Liver (tissue), 8 donors: ENCODE measurements at regions not wholly inside any gene's neighbourhood (a gene's known extent, or its start where the extent isn't known, plus 50 kb on each side); places are given as distances from the start of the nearest gene placed in this dataset.

Experiments used
- DNase-seq: peaks from one replicate; pipeline ENCODE4 v3.0.0-alpha.2; 2017; ENCODE audit warnings: low spot score
- H3K27ac ChIP-seq, 2 donors: one replicate each; pipeline ENCODE4 v1.7.0; 2013; ENCODE audit warnings: inconsistent platforms in 2 of 2, low read length in 2 of 2, control low read depth in 1 of 2, low read depth in 1 of 2, mild to moderate bottlenecking in 1 of 2
- H3K27me3 ChIP-seq, 4 donors: one replicate each; pipeline versions ENCODE4 v1.6.1 to v1.7.0; 2013; ENCODE audit warnings: low read length in 3 of 4, inconsistent platforms in 1 of 4, mild to moderate bottlenecking in 1 of 4, moderate library complexity in 1 of 4; ENCODE audit not compliant: control insufficient read depth in 4 of 4, insufficient read depth in 4 of 4
- H3K36me3 ChIP-seq, 4 donors: one replicate each; pipeline versions ENCODE4 v1.6.1 to v1.7.0; 2013; ENCODE audit warnings: low read length in 3 of 4, mild to moderate bottlenecking in 3 of 4, low read depth in 1 of 4, moderate library complexity in 1 of 4; ENCODE audit not compliant: control insufficient read depth in 4 of 4, insufficient read depth in 3 of 4
- H3K4me1 ChIP-seq, 4 donors: one replicate each; pipeline versions ENCODE4 v1.6.1 to v1.7.0; 2013; ENCODE audit warnings: low read length in 3 of 4, mild to moderate bottlenecking in 3 of 4, moderate library complexity in 1 of 4; ENCODE audit not compliant: control insufficient read depth in 4 of 4, insufficient read depth in 4 of 4
- H3K4me3 ChIP-seq, 3 donors: one replicate each; pipeline versions ENCODE4 v1.6.1 to v1.7.0; 2013; ENCODE audit warnings: low read length in 3 of 3, control low read depth in 1 of 3, low read depth in 1 of 3, mild to moderate bottlenecking in 1 of 3
- H3K9ac ChIP-seq, 2 donors: one replicate each; pipeline ENCODE4 v1.7.0; 2013; ENCODE audit warnings: low read length in 2 of 2, mild to moderate bottlenecking in 2 of 2, moderate library complexity in 2 of 2, control low read depth in 1 of 2, low read depth in 1 of 2
- H3K9me3 ChIP-seq, 4 donors: one replicate each; pipeline versions ENCODE4 v1.6.1 to v1.7.0; 2013; ENCODE audit warnings: low read length in 3 of 4; ENCODE audit not compliant: control insufficient read depth in 4 of 4
- FOXA1 ChIP-seq: IDR thresholded peaks from 2 replicates; pipeline ENCODE4 v1.6.1; 2016; ENCODE audit warnings: antibody characterized with exemption
- FOXA2 ChIP-seq: IDR thresholded peaks from 2 replicates; pipeline ENCODE4 v1.6.1; 2016; ENCODE audit warnings: antibody characterized with exemption
- HNF4A ChIP-seq, 2 donors: conservative IDR thresholded peaks; 2 replicates each; pipeline ENCODE4 v1.6.1; 2016; ENCODE audit warnings: antibody characterized with exemption in 2 of 2, mild to moderate bottlenecking in 2 of 2
- HNF4G ChIP-seq: IDR thresholded peaks from 2 replicates; pipeline ENCODE4 v1.6.1; 2016; ENCODE audit warnings: antibody characterized with exemption
- JUND ChIP-seq, 2 donors: IDR thresholded peaks; 2 replicates each; pipeline ENCODE4 v1.6.1; 2016; ENCODE audit warnings: antibody characterized with exemption in 2 of 2
- NR2F2 ChIP-seq: IDR thresholded peaks from 2 replicates; pipeline ENCODE4 v1.6.1; 2016; ENCODE audit warnings: antibody characterized with exemption
- RAD21 ChIP-seq, 2 donors: IDR thresholded peaks; 2 replicates each; pipeline ENCODE4 v1.6.1; 2016; ENCODE audit warnings: antibody characterized with exemption in 2 of 2, mild to moderate bottlenecking in 2 of 2
- REST ChIP-seq: IDR thresholded peaks from 2 replicates; pipeline ENCODE4 v1.6.1; 2016; ENCODE audit warnings: antibody characterized with exemption, mild to moderate bottlenecking
- SP1 ChIP-seq: IDR thresholded peaks from 2 replicates; pipeline ENCODE4 v1.6.1; 2018; ENCODE audit warnings: antibody characterized with exemption, mild to moderate bottlenecking
- YY1 ChIP-seq: IDR thresholded peaks from 2 replicates; pipeline ENCODE4 v1.6.1; 2016; ENCODE audit warnings: antibody characterized with exemption, mild to moderate bottlenecking
- WGBS: extraction: QIAGEN DNeasy Blood & Tissue Kit; methylation state at CpG from one replicate; pipeline ENCODE4 v1.1.7; 2013; 5-methylcytosine and 5-hydroxymethylcytosine counted together
- TF ChIP-seq, protein P1 (sequence below): IDR thresholded peaks from 2 replicates; pipeline ENCODE4 v1.6.1; 2016; ENCODE audit warnings: antibody characterized with exemption
- TF ChIP-seq, protein P2 (sequence below): fragments of 150-350 bp; IDR thresholded peaks from 2 replicates; pipeline ENCODE4 v1.5.1; 2017; ENCODE audit warnings: improper control_type of control experiment, low read depth, low read length; ENCODE audit not compliant: missing input control
- donor health status: healthy.
- donor health status: healthy.
- donor health status: healthy.
- donor health status: healthy.
- donor health status: healthy.

GRCh38 chr3:180466401-180467011 lies 135.5 kb upstream of the TTC14 start:
- no peak for TF ChIP-seq SP1
- TF ChIP-seq HNF4A (conservative IDR thresholded peaks at IDR 0.05), result no peak
- TF ChIP-seq, protein P1, sequence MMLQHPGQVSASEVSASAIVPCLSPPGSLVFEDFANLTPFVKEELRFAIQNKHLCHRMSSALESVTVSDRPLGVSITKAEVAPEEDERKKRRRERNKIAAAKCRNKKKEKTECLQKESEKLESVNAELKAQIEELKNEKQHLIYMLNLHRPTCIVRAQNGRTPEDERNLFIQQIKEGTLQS, result no peak
- TF ChIP-seq RAD21 (IDR thresholded peaks at IDR 0.05), result no peak
- TF ChIP-seq NR2F2, result no peak
- TF ChIP-seq, protein P2, sequence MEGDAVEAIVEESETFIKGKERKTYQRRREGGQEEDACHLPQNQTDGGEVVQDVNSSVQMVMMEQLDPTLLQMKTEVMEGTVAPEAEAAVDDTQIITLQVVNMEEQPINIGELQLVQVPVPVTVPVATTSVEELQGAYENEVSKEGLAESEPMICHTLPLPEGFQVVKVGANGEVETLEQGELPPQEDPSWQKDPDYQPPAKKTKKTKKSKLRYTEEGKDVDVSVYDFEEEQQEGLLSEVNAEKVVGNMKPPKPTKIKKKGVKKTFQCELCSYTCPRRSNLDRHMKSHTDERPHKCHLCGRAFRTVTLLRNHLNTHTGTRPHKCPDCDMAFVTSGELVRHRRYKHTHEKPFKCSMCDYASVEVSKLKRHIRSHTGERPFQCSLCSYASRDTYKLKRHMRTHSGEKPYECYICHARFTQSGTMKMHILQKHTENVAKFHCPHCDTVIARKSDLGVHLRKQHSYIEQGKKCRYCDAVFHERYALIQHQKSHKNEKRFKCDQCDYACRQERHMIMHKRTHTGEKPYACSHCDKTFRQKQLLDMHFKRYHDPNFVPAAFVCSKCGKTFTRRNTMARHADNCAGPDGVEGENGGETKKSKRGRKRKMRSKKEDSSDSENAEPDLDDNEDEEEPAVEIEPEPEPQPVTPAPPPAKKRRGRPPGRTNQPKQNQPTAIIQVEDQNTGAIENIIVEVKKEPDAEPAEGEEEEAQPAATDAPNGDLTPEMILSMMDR, result no peak
- TF ChIP-seq REST, result no peak
- TF ChIP-seq FOXA1, result no peak
- no peaks in the 10 kb centered on the region for H3K36me3 ChIP-seq
- H3K4me1 ChIP-seq, result no peaks in the 10 kb centered on the region
- no peak for DNase-seq
- H3K9me3 ChIP-seq, result peaks cover 0 to 3% (median 0%) of the 10 kb centered on the region in 4 donors
- H3K4me3 ChIP-seq, result no peak overlapping the region
- H3K27me3 ChIP-seq, result no peaks in the 10 kb centered on the region
- no peak overlapping the region for H3K27ac ChIP-seq
- H3K9ac ChIP-seq, result no peak overlapping the region

- H3K4me1 ChIP-seq, result no peaks in the 10 kb centered on the region
Measured at GRCh38 chr3:180467177-180467576, 134.8 kb upstream of the TTC14 start.

More at GRCh38 chr3:180467177-180467576, 134.8 kb upstream of the TTC14 start:
- H3K36me3 ChIP-seq, result no peaks in the 10 kb centered on the region
- no peak overlapping the region for H3K27ac ChIP-seq
- H3K27me3 ChIP-seq, result no peaks in the 10 kb centered on the region
- TF ChIP-seq YY1, result no peak
- no peak for TF ChIP-seq HNF4G
- no peak for TF ChIP-seq FOXA2
- no peak for TF ChIP-seq RAD21 (IDR thresholded peaks at IDR 0.05)
- TF ChIP-seq, protein P2, result no peak
- no peak for TF ChIP-seq FOXA1
- TF ChIP-seq NR2F2, result no peak
- TF ChIP-seq JUND (IDR thresholded peaks at IDR 0.05), result no peak
- no peak overlapping the region for H3K9ac ChIP-seq
- H3K9me3 ChIP-seq, result peaks cover 0 to 3% (median 0%) of the 10 kb centered on the region in 4 donors
- no peak overlapping the region for H3K4me3 ChIP-seq
- no peak for DNase-seq
- WGBS, result 65% methylated on average over 1 of the region's 1 CpG
